Upper lobe of left lung (tissue), 6 donors: ENCODE measurements at regions not wholly inside any gene's neighbourhood (a gene's known extent, or its start where the extent isn't known, plus 50 kb on each side); places are given as distances from the start of the nearest gene placed in this dataset.

Experiments
- ATAC-seq, 2 donors: fragments of 200-7000 bp; cut with Tn5 transposase; one replicate each; pipeline ENCODE4 v1.9.1; 2022; ENCODE audit warnings: mild to moderate bottlenecking in 2 of 2, moderate library complexity in 2 of 2; ENCODE audit not compliant: low FRiP score in 2 of 2
- DNase-seq, 2 donors: peaks; one replicate each; pipeline ENCODE4 v3.0.0-alpha.2; 2019 to 2020
- H3K27ac ChIP-seq, 4 donors: fragments of 200-600 bp; sonication (generic); one replicate each; pipeline ENCODE4 v1.5.1; 2016 to 2019
- H3K27me3 ChIP-seq, 4 donors: fragments of 200-600 bp; sonication (generic); one replicate each; pipeline ENCODE4 v1.5.1; 2017 to 2019
- H3K36me3 ChIP-seq, 4 donors: fragments of 200-600 bp; sonication (generic); one replicate each; pipeline ENCODE4 v1.5.1; 2016 to 2019
- H3K4me1 ChIP-seq, 4 donors: fragments of 200-600 bp; sonication (generic); one replicate each; pipeline ENCODE4 v1.5.1; 2018 to 2019
- H3K4me3 ChIP-seq, 4 donors: fragments of 200-600 bp; sonication (generic); one replicate each; pipeline ENCODE4 v1.5.1; 2017 to 2019; ENCODE audit warnings: mild to moderate bottlenecking in 2 of 4, moderate library complexity in 1 of 4
- H3K9me3 ChIP-seq, 4 donors: fragments of 200-600 bp; sonication (generic); one replicate each; pipeline ENCODE4 v1.5.1; 2018 to 2019
- EP300 ChIP-seq, 4 donors: sonication (generic); formaldehyde crosslinking; IDR thresholded peaks; one replicate each; pipeline ENCODE4 v1.5.1; 2017; ENCODE audit warnings: antibody characterized with exemption in 4 of 4, control low read depth in 2 of 4
- POLR2A ChIP-seq, 4 donors: fragments of 450-650 bp; IDR thresholded peaks; one replicate each; pipeline ENCODE4 v1.5.1; 2016 to 2017; ENCODE audit warnings: antibody characterized with exemption in 4 of 4, mild to moderate bottlenecking in 2 of 4
- POLR2AphosphoS5 ChIP-seq, 2 donors: sonication (generic); formaldehyde crosslinking; IDR thresholded peaks; one replicate each; pipeline ENCODE4 v1.5.1; 2017; ENCODE audit warnings: antibody characterized with exemption in 2 of 2
- WGBS, 2 donors: methylation state at CpG; one replicate each; pipeline ENCODE4 v1.1.5; 2017 to 2018; 5-methylcytosine and 5-hydroxymethylcytosine counted together
- TF ChIP-seq, protein P1 (sequence below), 6 experiments: fragments of 450-650 bp in 4 of 6; fragments of 200-600 bp in 2 of 6; sonication (generic) in 2 of 6; IDR thresholded peaks; one replicate each; pipeline ENCODE4 v1.5.1; 2016 to 2019; ENCODE audit warnings: antibody characterized with exemption in 6 of 6
- donor health status: DM: no; HTN: no; CAD: no; lungs with moderate emphysema.
- donor health status: DM: no; HTN: yes; CAD: no; lungs with severe emphysema.

GRCh38 chr6:106751501-106752252, 122.3 kb downstream of the QRSL1 start:
- ATAC-seq (no peak), DNase-seq (no peak)
- Histone ChIP-seq H3K9me3 (no peaks in the 10 kb centered on the region), H3K27ac (no peak overlapping the region), H3K4me3 (no peak overlapping the region), H3K36me3 (no peaks in the 10 kb centered on the region), H3K4me1 (no peaks in the 10 kb centered on the region), H3K27me3 (no peaks in the 10 kb centered on the region)
- TF ChIP-seq POLR2A (IDR thresholded peaks at IDR 0.05) (no peak), POLR2AphosphoS5 (IDR thresholded peaks at IDR 0.05) (no peak), EP300 (IDR thresholded peaks at IDR 0.05) (no peak)
- TF ChIP-seq, protein P1, sequence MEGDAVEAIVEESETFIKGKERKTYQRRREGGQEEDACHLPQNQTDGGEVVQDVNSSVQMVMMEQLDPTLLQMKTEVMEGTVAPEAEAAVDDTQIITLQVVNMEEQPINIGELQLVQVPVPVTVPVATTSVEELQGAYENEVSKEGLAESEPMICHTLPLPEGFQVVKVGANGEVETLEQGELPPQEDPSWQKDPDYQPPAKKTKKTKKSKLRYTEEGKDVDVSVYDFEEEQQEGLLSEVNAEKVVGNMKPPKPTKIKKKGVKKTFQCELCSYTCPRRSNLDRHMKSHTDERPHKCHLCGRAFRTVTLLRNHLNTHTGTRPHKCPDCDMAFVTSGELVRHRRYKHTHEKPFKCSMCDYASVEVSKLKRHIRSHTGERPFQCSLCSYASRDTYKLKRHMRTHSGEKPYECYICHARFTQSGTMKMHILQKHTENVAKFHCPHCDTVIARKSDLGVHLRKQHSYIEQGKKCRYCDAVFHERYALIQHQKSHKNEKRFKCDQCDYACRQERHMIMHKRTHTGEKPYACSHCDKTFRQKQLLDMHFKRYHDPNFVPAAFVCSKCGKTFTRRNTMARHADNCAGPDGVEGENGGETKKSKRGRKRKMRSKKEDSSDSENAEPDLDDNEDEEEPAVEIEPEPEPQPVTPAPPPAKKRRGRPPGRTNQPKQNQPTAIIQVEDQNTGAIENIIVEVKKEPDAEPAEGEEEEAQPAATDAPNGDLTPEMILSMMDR (IDR thresholded peaks at IDR 0.05), result no peak
- WGBS, 2 donors, result 74 to 84% methylated on average over 4 to 6 of the region's 6 CpGs

- ATAC-seq, result no peak
- H3K36me3 ChIP-seq, result no peaks in the 10 kb centered on the region
- DNase-seq, result no peak
- WGBS, 2 donors, result 44 to 74% methylated on average over 4 of the region's 4 CpGs
- H3K4me1 ChIP-seq, result no peaks in the 10 kb centered on the region
- H3K9me3 ChIP-seq, result no peaks in the 10 kb centered on the region
- TF ChIP-seq EP300 (IDR thresholded peaks at IDR 0.05) (no peak), POLR2A (IDR thresholded peaks at IDR 0.05) (no peak), POLR2AphosphoS5 (IDR thresholded peaks at IDR 0.05) (no peak)
- TF ChIP-seq, protein P1 (IDR thresholded peaks at IDR 0.05), result no peak
- H3K4me3 ChIP-seq, result no peak overlapping the region
- H3K27ac ChIP-seq, result no peak overlapping the region
- no peaks in the 10 kb centered on the region for H3K27me3 ChIP-seq
These were observed 121.6 kb downstream of the QRSL1 start for GRCh38 chr6:106750946-106751345.

- Histone ChIP-seq H3K9me3 (no peaks in the 10 kb centered on the region), H3K36me3 (no peaks in the 10 kb centered on the region), H3K27ac (no peak overlapping the region), H3K4me1 (no peaks in the 10 kb centered on the region), H3K27me3 (no peaks in the 10 kb centered on the region), H3K4me3 (no peak overlapping the region)
- ATAC-seq, result no peak
- TF ChIP-seq, protein P1 (IDR thresholded peaks at IDR 0.05), result no peak
- TF ChIP-seq POLR2AphosphoS5 (IDR thresholded peaks at IDR 0.05) (no peak), EP300 (IDR thresholded peaks at IDR 0.05) (no peak), POLR2A (IDR thresholded peaks at IDR 0.05) (no peak)
- WGBS, 2 donors, result 51 to 56% methylated on average over 9 of the region's 9 CpGs
- DNase-seq, result no peak
These were observed 121.0 kb downstream of the QRSL1 start for GRCh38 chr6:106750142-106750918.

- ATAC-seq (no peak), DNase-seq (no peak)
- H3K27ac ChIP-seq, result no peak overlapping the region
- H3K36me3 ChIP-seq, result no peaks in the 10 kb centered on the region
- TF ChIP-seq POLR2A (IDR thresholded peaks at IDR 0.05) (no peak), POLR2AphosphoS5 (IDR thresholded peaks at IDR 0.05) (no peak), EP300 (IDR thresholded peaks at IDR 0.05) (no peak)
- TF ChIP-seq, protein P1 (IDR thresholded peaks at IDR 0.05), result no peak
- H3K4me1 ChIP-seq, result no peaks in the 10 kb centered on the region
- no peaks in the 10 kb centered on the region for H3K9me3 ChIP-seq
- H3K27me3 ChIP-seq, result no peaks in the 10 kb centered on the region
- WGBS, 2 donors, result 74% methylated on average over 4 of the region's 4 CpGs
- H3K4me3 ChIP-seq, result no peak overlapping the region
These were observed 120.2 kb downstream of the QRSL1 start for GRCh38 chr6:106749609-106750008.
